Liver (tissue), 8 donors: ENCODE measurements at regions not wholly inside any gene's neighbourhood (a gene's known extent, or its start where the extent isn't known, plus 50 kb on each side); places are given as distances from the start of the nearest gene placed in this dataset.

ENCODE experiments used
- DNase-seq: peaks from one replicate; pipeline ENCODE4 v3.0.0-alpha.2; 2017; ENCODE audit warnings: low spot score
- H3K27ac ChIP-seq, 2 donors: one replicate each; pipeline ENCODE4 v1.7.0; 2013; ENCODE audit warnings: inconsistent platforms in 2 of 2, low read length in 2 of 2, control low read depth in 1 of 2, low read depth in 1 of 2, mild to moderate bottlenecking in 1 of 2
- H3K27me3 ChIP-seq, 4 donors: one replicate each; pipeline versions ENCODE4 v1.6.1 to v1.7.0; 2013; ENCODE audit warnings: low read length in 3 of 4, inconsistent platforms in 1 of 4, mild to moderate bottlenecking in 1 of 4, moderate library complexity in 1 of 4; ENCODE audit not compliant: control insufficient read depth in 4 of 4, insufficient read depth in 4 of 4
- H3K36me3 ChIP-seq, 4 donors: one replicate each; pipeline versions ENCODE4 v1.6.1 to v1.7.0; 2013; ENCODE audit warnings: low read length in 3 of 4, mild to moderate bottlenecking in 3 of 4, low read depth in 1 of 4, moderate library complexity in 1 of 4; ENCODE audit not compliant: control insufficient read depth in 4 of 4, insufficient read depth in 3 of 4
- H3K4me1 ChIP-seq, 4 donors: one replicate each; pipeline versions ENCODE4 v1.6.1 to v1.7.0; 2013; ENCODE audit warnings: low read length in 3 of 4, mild to moderate bottlenecking in 3 of 4, moderate library complexity in 1 of 4; ENCODE audit not compliant: control insufficient read depth in 4 of 4, insufficient read depth in 4 of 4
- H3K4me3 ChIP-seq, 3 donors: one replicate each; pipeline versions ENCODE4 v1.6.1 to v1.7.0; 2013; ENCODE audit warnings: low read length in 3 of 3, control low read depth in 1 of 3, low read depth in 1 of 3, mild to moderate bottlenecking in 1 of 3
- H3K9ac ChIP-seq, 2 donors: one replicate each; pipeline ENCODE4 v1.7.0; 2013; ENCODE audit warnings: low read length in 2 of 2, mild to moderate bottlenecking in 2 of 2, moderate library complexity in 2 of 2, control low read depth in 1 of 2, low read depth in 1 of 2
- H3K9me3 ChIP-seq, 4 donors: one replicate each; pipeline versions ENCODE4 v1.6.1 to v1.7.0; 2013; ENCODE audit warnings: low read length in 3 of 4; ENCODE audit not compliant: control insufficient read depth in 4 of 4
- EGR1 ChIP-seq, 2 donors: IDR thresholded peaks; 2 replicates each; pipeline ENCODE4 v1.6.1; 2016 to 2018; ENCODE audit warnings: antibody characterized with exemption in 2 of 2, low read depth in 2 of 2
- FOXA1 ChIP-seq: IDR thresholded peaks from 2 replicates; pipeline ENCODE4 v1.6.1; 2016; ENCODE audit warnings: antibody characterized with exemption
- FOXA2 ChIP-seq: IDR thresholded peaks from 2 replicates; pipeline ENCODE4 v1.6.1; 2016; ENCODE audit warnings: antibody characterized with exemption
- GABPA ChIP-seq, 2 donors: IDR thresholded peaks in 1 of 2; conservative IDR thresholded peaks in 1 of 2; 2 replicates each; pipeline ENCODE4 v1.6.1; 2016; ENCODE audit warnings: antibody characterized with exemption in 2 of 2, mild to moderate bottlenecking in 1 of 2, moderate library complexity in 1 of 2
- HNF4A ChIP-seq, 2 donors: conservative IDR thresholded peaks; 2 replicates each; pipeline ENCODE4 v1.6.1; 2016; ENCODE audit warnings: antibody characterized with exemption in 2 of 2, mild to moderate bottlenecking in 2 of 2
- HNF4G ChIP-seq: IDR thresholded peaks from 2 replicates; pipeline ENCODE4 v1.6.1; 2016; ENCODE audit warnings: antibody characterized with exemption
- JUND ChIP-seq, 2 donors: IDR thresholded peaks; 2 replicates each; pipeline ENCODE4 v1.6.1; 2016; ENCODE audit warnings: antibody characterized with exemption in 2 of 2
- NR2F2 ChIP-seq: IDR thresholded peaks from 2 replicates; pipeline ENCODE4 v1.6.1; 2016; ENCODE audit warnings: antibody characterized with exemption
- RXRA ChIP-seq, 2 donors: IDR thresholded peaks; 2 replicates each; pipeline ENCODE4 v1.6.1; 2017 to 2018; ENCODE audit warnings: antibody characterized with exemption in 2 of 2, mild to moderate bottlenecking in 1 of 2
- SP1 ChIP-seq: IDR thresholded peaks from 2 replicates; pipeline ENCODE4 v1.6.1; 2018; ENCODE audit warnings: antibody characterized with exemption, mild to moderate bottlenecking
- TAF1 ChIP-seq: conservative IDR thresholded peaks from 2 replicates; pipeline ENCODE4 v1.6.1; 2016; ENCODE audit warnings: antibody characterized with exemption, mild to moderate bottlenecking
- YY1 ChIP-seq: IDR thresholded peaks from 2 replicates; pipeline ENCODE4 v1.6.1; 2016; ENCODE audit warnings: antibody characterized with exemption, mild to moderate bottlenecking
- ZBTB33 ChIP-seq: IDR thresholded peaks from 2 replicates; pipeline ENCODE4 v1.6.1; 2016; ENCODE audit warnings: antibody characterized with exemption
- WGBS: extraction: QIAGEN DNeasy Blood & Tissue Kit; methylation state at CpG from one replicate; pipeline ENCODE4 v1.1.7; 2013; 5-methylcytosine and 5-hydroxymethylcytosine counted together
- TF ChIP-seq, protein P1 (sequence below): fragments of 150-350 bp; IDR thresholded peaks from 2 replicates; pipeline ENCODE4 v1.5.1; 2017; ENCODE audit warnings: improper control_type of control experiment, low read depth, low read length; ENCODE audit not compliant: missing input control
- TF ChIP-seq, protein P2 (sequence below): IDR thresholded peaks from 2 replicates; pipeline ENCODE4 v1.6.1; 2016; ENCODE audit warnings: antibody characterized with exemption
- TF ChIP-seq, protein P3 (sequence below): IDR thresholded peaks from 2 replicates; pipeline ENCODE4 v1.6.1; 2016; ENCODE audit warnings: antibody characterized with exemption, mild to moderate bottlenecking
- donor health status: healthy.
- donor health status: healthy.
- donor health status: healthy.
- donor health status: healthy.
- donor health status: healthy.

DNA sequence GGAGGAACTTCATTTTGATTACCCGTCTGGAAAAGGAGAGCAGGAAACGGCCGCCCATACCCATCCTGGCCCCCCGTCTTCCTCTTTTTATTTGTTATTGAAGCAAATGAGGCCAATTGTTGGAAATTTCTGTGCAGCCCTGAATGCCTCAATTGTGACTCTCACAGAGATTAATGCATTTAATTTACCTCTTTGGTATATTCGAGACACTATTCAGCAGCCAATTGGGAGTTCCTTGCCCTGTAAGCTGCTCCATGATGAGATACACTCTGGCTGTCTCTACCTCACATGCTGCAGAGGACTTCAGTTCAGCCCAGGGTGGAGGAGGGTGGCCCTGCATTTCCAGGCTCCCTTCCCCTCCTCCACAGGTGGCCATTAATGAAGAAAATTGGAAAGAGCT, 60.6 kb upstream of the NTM start:
- 64% methylated on average over 5 of the region's 5 CpGs for WGBS
- no peak for TF ChIP-seq FOXA2
- TF ChIP-seq GABPA (IDR thresholded peaks at IDR 0.05 in 1 of 2, conservative IDR thresholded peaks at IDR 0.05 in 1 of 2): no peak
- H3K27ac ChIP-seq: no peak overlapping the region
- peaks cover 0 to 2% (median 0%) of the 10 kb centered on the region in 4 donors for H3K4me1 ChIP-seq
- no peak for DNase-seq
- no peak overlapping the region for H3K9ac ChIP-seq
- no peaks in the 10 kb centered on the region for H3K36me3 ChIP-seq
- H3K4me3 ChIP-seq: no peak overlapping the region
- peaks cover 0 to 8% (median 0%) of the 10 kb centered on the region in 4 donors for H3K27me3 ChIP-seq
- H3K9me3 ChIP-seq: no peaks in the 10 kb centered on the region

GRCh38 chr11:131311776-131312514, 58.5 kb upstream of the NTM start:
- no peak overlapping the region for H3K27ac ChIP-seq
- H3K4me3 ChIP-seq: no peak overlapping the region
- TF ChIP-seq, protein P1, sequence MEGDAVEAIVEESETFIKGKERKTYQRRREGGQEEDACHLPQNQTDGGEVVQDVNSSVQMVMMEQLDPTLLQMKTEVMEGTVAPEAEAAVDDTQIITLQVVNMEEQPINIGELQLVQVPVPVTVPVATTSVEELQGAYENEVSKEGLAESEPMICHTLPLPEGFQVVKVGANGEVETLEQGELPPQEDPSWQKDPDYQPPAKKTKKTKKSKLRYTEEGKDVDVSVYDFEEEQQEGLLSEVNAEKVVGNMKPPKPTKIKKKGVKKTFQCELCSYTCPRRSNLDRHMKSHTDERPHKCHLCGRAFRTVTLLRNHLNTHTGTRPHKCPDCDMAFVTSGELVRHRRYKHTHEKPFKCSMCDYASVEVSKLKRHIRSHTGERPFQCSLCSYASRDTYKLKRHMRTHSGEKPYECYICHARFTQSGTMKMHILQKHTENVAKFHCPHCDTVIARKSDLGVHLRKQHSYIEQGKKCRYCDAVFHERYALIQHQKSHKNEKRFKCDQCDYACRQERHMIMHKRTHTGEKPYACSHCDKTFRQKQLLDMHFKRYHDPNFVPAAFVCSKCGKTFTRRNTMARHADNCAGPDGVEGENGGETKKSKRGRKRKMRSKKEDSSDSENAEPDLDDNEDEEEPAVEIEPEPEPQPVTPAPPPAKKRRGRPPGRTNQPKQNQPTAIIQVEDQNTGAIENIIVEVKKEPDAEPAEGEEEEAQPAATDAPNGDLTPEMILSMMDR: no peak
- no peak for TF ChIP-seq SP1
- no peak for TF ChIP-seq HNF4A (conservative IDR thresholded peaks at IDR 0.05)
- no peak for TF ChIP-seq FOXA2
- TF ChIP-seq TAF1: no peak
- TF ChIP-seq, protein P2, sequence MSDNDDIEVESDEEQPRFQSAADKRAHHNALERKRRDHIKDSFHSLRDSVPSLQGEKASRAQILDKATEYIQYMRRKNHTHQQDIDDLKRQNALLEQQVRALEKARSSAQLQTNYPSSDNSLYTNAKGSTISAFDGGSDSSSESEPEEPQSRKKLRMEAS: no peak
- TF ChIP-seq EGR1 (IDR thresholded peaks at IDR 0.05; ENCODE audit: low read depth in 2 of 2): no peak
- no peak for TF ChIP-seq YY1
- no peak for TF ChIP-seq JUND (IDR thresholded peaks at IDR 0.05)
- no peak for TF ChIP-seq FOXA1
- no peak for TF ChIP-seq HNF4G
- no peak for TF ChIP-seq RXRA (IDR thresholded peaks at IDR 0.05)
- TF ChIP-seq ZBTB33: no peak
- no peak for TF ChIP-seq GABPA (IDR thresholded peaks at IDR 0.05 in 1 of 2, conservative IDR thresholded peaks at IDR 0.05 in 1 of 2)
- TF ChIP-seq, protein P3, sequence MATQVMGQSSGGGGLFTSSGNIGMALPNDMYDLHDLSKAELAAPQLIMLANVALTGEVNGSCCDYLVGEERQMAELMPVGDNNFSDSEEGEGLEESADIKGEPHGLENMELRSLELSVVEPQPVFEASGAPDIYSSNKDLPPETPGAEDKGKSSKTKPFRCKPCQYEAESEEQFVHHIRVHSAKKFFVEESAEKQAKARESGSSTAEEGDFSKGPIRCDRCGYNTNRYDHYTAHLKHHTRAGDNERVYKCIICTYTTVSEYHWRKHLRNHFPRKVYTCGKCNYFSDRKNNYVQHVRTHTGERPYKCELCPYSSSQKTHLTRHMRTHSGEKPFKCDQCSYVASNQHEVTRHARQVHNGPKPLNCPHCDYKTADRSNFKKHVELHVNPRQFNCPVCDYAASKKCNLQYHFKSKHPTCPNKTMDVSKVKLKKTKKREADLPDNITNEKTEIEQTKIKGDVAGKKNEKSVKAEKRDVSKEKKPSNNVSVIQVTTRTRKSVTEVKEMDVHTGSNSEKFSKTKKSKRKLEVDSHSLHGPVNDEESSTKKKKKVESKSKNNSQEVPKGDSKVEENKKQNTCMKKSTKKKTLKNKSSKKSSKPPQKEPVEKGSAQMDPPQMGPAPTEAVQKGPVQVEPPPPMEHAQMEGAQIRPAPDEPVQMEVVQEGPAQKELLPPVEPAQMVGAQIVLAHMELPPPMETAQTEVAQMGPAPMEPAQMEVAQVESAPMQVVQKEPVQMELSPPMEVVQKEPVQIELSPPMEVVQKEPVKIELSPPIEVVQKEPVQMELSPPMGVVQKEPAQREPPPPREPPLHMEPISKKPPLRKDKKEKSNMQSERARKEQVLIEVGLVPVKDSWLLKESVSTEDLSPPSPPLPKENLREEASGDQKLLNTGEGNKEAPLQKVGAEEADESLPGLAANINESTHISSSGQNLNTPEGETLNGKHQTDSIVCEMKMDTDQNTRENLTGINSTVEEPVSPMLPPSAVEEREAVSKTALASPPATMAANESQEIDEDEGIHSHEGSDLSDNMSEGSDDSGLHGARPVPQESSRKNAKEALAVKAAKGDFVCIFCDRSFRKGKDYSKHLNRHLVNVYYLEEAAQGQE: no peak
- no peak for TF ChIP-seq NR2F2
- DNase-seq: no peak
- H3K9ac ChIP-seq: no peak overlapping the region
- no peaks in the 10 kb centered on the region for H3K9me3 ChIP-seq
- H3K27me3 ChIP-seq: peaks cover 0 to 8% (median 0%) of the 10 kb centered on the region in 4 donors
- 60% methylated on average over 10 of the region's 10 CpGs for WGBS
- H3K36me3 ChIP-seq: no peaks in the 10 kb centered on the region
- peaks cover 0 to 2% (median 0%) of the 10 kb centered on the region in 4 donors for H3K4me1 ChIP-seq
